CD14-positive monocyte (primary cell): ENCODE measurements at regions not wholly inside any gene's neighbourhood (a gene's known extent, or its start where the extent isn't known, plus 50 kb on each side); places are given as distances from the start of the nearest gene placed in this dataset.

Experiments
- DNase-seq, 3 donors: peaks; one replicate each; pipeline ENCODE4 v3.0.0-alpha.2; 2011 to 2022
- H2AFZ ChIP-seq: 2 replicates; pipeline ENCODE4 v1.6.0; 2012; ENCODE audit warnings: mild to moderate bottlenecking, low read depth, low read length, inconsistent platforms; ENCODE audit not compliant: insufficient read depth, poor library complexity, severe bottlenecking
- H3K27ac ChIP-seq, 2 donors: 1 replicate in 1 of 2; 2 replicates in 1 of 2; pipeline ENCODE4 v1.5.1; 2012 to 2013; ENCODE audit warnings: low read length in 2 of 2, control low read depth in 1 of 2, inconsistent platforms in 1 of 2, low read depth in 1 of 2, mild to moderate bottlenecking in 1 of 2
- H3K27me3 ChIP-seq, 2 donors: one replicate each; pipeline versions ENCODE4 v1.6.0 to v1.6.1; 2011 to 2013; ENCODE audit warnings: low read length in 2 of 2; ENCODE audit not compliant: control insufficient read depth in 2 of 2, insufficient read depth in 2 of 2
- H3K36me3 ChIP-seq, 2 donors: replicated peaks in 1 of 2; 1 replicate in 1 of 2; 2 replicates in 1 of 2; pipeline versions ENCODE4 v1.5.1 to v1.6.1; 2012 to 2013; ENCODE audit warnings: low read length in 2 of 2, control low read depth in 1 of 2, inconsistent platforms in 1 of 2, mild to moderate bottlenecking in 1 of 2; ENCODE audit not compliant: insufficient read depth in 2 of 2, control insufficient read depth in 1 of 2
- H3K4me1 ChIP-seq, 2 donors: 1 replicate in 1 of 2; 2 replicates in 1 of 2; pipeline versions ENCODE4 v1.5.1 to v1.6.1; 2012 to 2013; ENCODE audit warnings: low read length in 2 of 2, control low read depth in 1 of 2, inconsistent platforms in 1 of 2, mild to moderate bottlenecking in 1 of 2, moderate library complexity in 1 of 2; ENCODE audit not compliant: insufficient read depth in 2 of 2, control insufficient read depth in 1 of 2
- H3K4me2 ChIP-seq: replicated peaks from 2 replicates; pipeline ENCODE3; 2012; ENCODE audit warnings: low read length, moderate library complexity, mild to moderate bottlenecking; ENCODE audit not compliant: poor library complexity, severe bottlenecking; ENCODE audit errors: extremely low read depth
- H3K4me3 ChIP-seq, 3 experiments: fragments of 200-600 bp in 1 of 3; sonication (generic) in 1 of 3; replicated peaks in 1 of 3; 1 replicate in 2 of 3; 2 replicates in 1 of 3; pipeline ENCODE4 v1.5.1; 2011 to 2013; ENCODE audit warnings: low read length in 3 of 3, mild to moderate bottlenecking in 3 of 3, control low read depth in 2 of 3, low read depth in 2 of 3, inconsistent platforms in 1 of 3, moderate library complexity in 1 of 3
- H3K79me2 ChIP-seq: 2 replicates; pipeline ENCODE4 v1.6.0; 2012; ENCODE audit warnings: mild to moderate bottlenecking, control low read depth, inconsistent platforms, low read length, moderate library complexity; ENCODE audit not compliant: insufficient read depth
- H3K9ac ChIP-seq: 2 replicates; pipeline ENCODE4 v1.6.0; 2017; ENCODE audit warnings: low read length, mild to moderate bottlenecking; ENCODE audit not compliant: insufficient read depth, poor library complexity, severe bottlenecking
- H3K9me3 ChIP-seq, 2 donors: replicated peaks in 1 of 2; 1 replicate in 1 of 2; 2 replicates in 1 of 2; pipeline versions ENCODE4 v1.5.1 to v1.6.1; 2012 to 2013; ENCODE audit warnings: low read length in 2 of 2, control low read depth in 1 of 2; ENCODE audit not compliant: control insufficient read depth in 1 of 2, insufficient read depth in 1 of 2
- H4K20me1 ChIP-seq: 2 replicates; pipeline ENCODE4 v1.6.0; 2012; ENCODE audit warnings: mild to moderate bottlenecking, low read length, control low read depth, moderate library complexity; ENCODE audit not compliant: insufficient read depth
- H3K27ac Mint-ChIP-seq, 7 donors: one replicate each; pipeline ENCODE4 v1.8.0; 2020; ENCODE audit warnings: mild to moderate bottlenecking in 7 of 7, mixed read lengths in 7 of 7, moderate library complexity in 6 of 7, inconsistent platforms in 2 of 7
- H3K27me3 Mint-ChIP-seq, 3 donors: one replicate each; pipeline ENCODE4 v1.8.0; 2021 to 2022; ENCODE audit warnings: low read depth in 3 of 3, mild to moderate bottlenecking in 3 of 3, mixed read lengths in 3 of 3, moderate library complexity in 3 of 3, inconsistent platforms in 1 of 3
- H3K36me3 Mint-ChIP-seq, 2 donors: one replicate each; pipeline ENCODE4 v1.8.0; 2020; ENCODE audit warnings: mixed read lengths in 2 of 2, inconsistent platforms in 1 of 2, mild to moderate bottlenecking in 1 of 2
- H3K4me1 Mint-ChIP-seq: one replicate; pipeline ENCODE4 v1.8.0; 2020; ENCODE audit warnings: mild to moderate bottlenecking, mixed read lengths
- H3K4me3 Mint-ChIP-seq, 2 donors: one replicate each; pipeline ENCODE4 v1.8.0; 2020; ENCODE audit warnings: mild to moderate bottlenecking in 2 of 2, mixed read lengths in 2 of 2, moderate library complexity in 1 of 2
- H3K9me3 Mint-ChIP-seq, 7 donors: one replicate each; pipeline ENCODE4 v1.8.0; 2020 to 2022; ENCODE audit warnings: mixed read lengths in 7 of 7, mild to moderate bottlenecking in 6 of 7, moderate library complexity in 6 of 7, inconsistent platforms in 2 of 7
- WGBS: methylation state at CpG from one replicate; pipeline ENCODE4 v1.1.5; 2013; ENCODE audit warnings: missing lambda C conversion rate; ENCODE audit not compliant: insufficient coverage; 5-methylcytosine and 5-hydroxymethylcytosine counted together
- intact Hi-C, 2 donors: fragments of 100-400 bp; cut with micrococcal nuclease; formaldehyde crosslinking; loops; one replicate each; pipeline versions ENCODE4 v1.15.0 to v1.15.1; 2023
- TF ChIP-seq, protein P1 (sequence below): fragments of 200-600 bp; IDR thresholded peaks from one replicate; pipeline ENCODE4 v1.8.0; 2022; ENCODE audit warnings: antibody characterized with exemption, mild to moderate bottlenecking

DNA sequence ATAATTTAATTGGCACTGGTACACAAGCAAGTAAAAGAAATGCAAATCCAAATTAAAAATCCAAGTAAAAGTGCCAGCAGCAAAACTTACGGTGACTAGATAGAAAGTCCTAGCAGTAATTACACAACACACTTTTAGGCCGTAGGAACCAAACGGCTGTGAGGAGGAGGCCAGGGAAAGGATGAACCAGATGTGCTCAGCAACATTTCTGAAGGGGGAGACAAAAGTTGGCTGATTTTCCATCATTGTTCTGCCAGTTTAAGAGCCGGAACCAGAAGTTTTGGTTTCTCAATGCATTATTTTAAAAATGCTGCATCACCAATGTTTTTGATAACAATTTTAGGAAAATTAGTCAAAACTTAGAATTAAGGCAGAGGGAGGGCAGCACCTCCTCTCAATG lies 68.7 kb upstream of the ENPP6 start:
- Histone ChIP-seq H3K36me3 (no peaks in the 10 kb centered on the region), H3K4me3 (no peak overlapping the region), H3K4me1 (peaks cover 5 to 7% of the 10 kb centered on the region in 2 donors), H3K27ac (no peak overlapping the region), H2AFZ (no peak overlapping the region), H3K9me3 (no peaks in the 10 kb centered on the region), H4K20me1 (no peaks in the 10 kb centered on the region), H3K9ac (no peak overlapping the region), H3K4me2 (no peak overlapping the region), H3K79me2 (no peaks in the 10 kb centered on the region), H3K27me3 (no peaks in the 10 kb centered on the region)
- no peak overlapping the region for H3K4me3 Mint-ChIP-seq
- intact Hi-C loops, result no loop called here
- no peaks in the 10 kb centered on the region for H3K9me3 Mint-ChIP-seq
- peaks cover 24% of the 10 kb centered on the region for H3K4me1 Mint-ChIP-seq
- DNase-seq, result no peak
- TF ChIP-seq, protein P1, sequence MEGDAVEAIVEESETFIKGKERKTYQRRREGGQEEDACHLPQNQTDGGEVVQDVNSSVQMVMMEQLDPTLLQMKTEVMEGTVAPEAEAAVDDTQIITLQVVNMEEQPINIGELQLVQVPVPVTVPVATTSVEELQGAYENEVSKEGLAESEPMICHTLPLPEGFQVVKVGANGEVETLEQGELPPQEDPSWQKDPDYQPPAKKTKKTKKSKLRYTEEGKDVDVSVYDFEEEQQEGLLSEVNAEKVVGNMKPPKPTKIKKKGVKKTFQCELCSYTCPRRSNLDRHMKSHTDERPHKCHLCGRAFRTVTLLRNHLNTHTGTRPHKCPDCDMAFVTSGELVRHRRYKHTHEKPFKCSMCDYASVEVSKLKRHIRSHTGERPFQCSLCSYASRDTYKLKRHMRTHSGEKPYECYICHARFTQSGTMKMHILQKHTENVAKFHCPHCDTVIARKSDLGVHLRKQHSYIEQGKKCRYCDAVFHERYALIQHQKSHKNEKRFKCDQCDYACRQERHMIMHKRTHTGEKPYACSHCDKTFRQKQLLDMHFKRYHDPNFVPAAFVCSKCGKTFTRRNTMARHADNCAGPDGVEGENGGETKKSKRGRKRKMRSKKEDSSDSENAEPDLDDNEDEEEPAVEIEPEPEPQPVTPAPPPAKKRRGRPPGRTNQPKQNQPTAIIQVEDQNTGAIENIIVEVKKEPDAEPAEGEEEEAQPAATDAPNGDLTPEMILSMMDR, result no peak
- WGBS, result no CpG with 5 or more reads among the region's 4 CpGs
- H3K27ac Mint-ChIP-seq, result no peak overlapping the region
- H3K36me3 Mint-ChIP-seq, result no peaks in the 10 kb centered on the region
- H3K27me3 Mint-ChIP-seq, result peaks cover 0 to 1% (median 0%) of the 10 kb centered on the region in 3 donors

DNA sequence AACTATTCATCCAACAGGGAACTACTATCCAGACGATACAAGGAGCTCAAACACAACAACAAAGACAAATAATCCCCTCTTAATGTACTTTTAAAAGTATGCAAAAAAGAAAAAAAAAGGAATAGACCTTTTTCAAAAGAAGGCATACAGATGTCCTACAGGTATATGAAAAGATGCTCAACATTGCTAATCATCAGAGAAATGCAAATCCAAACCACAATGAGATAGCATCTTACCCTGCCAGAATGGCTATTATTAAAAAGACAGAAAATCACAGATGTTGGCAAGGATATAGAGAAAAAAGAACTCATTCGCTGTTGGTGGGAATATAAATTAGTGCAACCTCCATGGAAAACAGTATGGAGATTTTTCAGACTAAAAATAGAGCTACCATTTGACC lies 67.1 kb upstream of the ENPP6 start:
- H3K27ac ChIP-seq, result no peak overlapping the region
- Mint-ChIP-seq H3K27ac (no peak overlapping the region), H3K4me1 (peaks cover 38% of the 10 kb centered on the region), H3K27me3 (no peaks in the 10 kb centered on the region), H3K36me3 (no peaks in the 10 kb centered on the region), H3K4me3 (no peak overlapping the region), H3K9me3 (no peaks in the 10 kb centered on the region)
- no peak overlapping the region for H3K4me2 ChIP-seq
- H3K27me3 ChIP-seq, result no peaks in the 10 kb centered on the region
- H3K79me2 ChIP-seq, result no peaks in the 10 kb centered on the region
- H4K20me1 ChIP-seq, result no peaks in the 10 kb centered on the region
- TF ChIP-seq, protein P1, result no peak
- no peak overlapping the region for H2AFZ ChIP-seq
- H3K4me3 ChIP-seq, result no peak overlapping the region
- peaks cover 16 to 17% of the 10 kb centered on the region in 2 donors for H3K4me1 ChIP-seq
- WGBS, result no CpG with 5 or more reads among the region's 2 CpGs
- no peak for DNase-seq
- H3K36me3 ChIP-seq, result no peaks in the 10 kb centered on the region
- intact Hi-C loops, result no loop called here
- H3K9me3 ChIP-seq, result no peaks in the 10 kb centered on the region
- no peak overlapping the region for H3K9ac ChIP-seq
